22Rv1 (cell line): ENCODE measurements at regions not wholly inside any gene's neighbourhood (a gene's known extent, or its start where the extent isn't known, plus 50 kb on each side); places are given as distances from the start of the nearest gene placed in this dataset.
A peak's percentile ranks its signal among the peaks of the same experiment; 100 is the strongest.

ENCODE experiments used
- H3K27ac ChIP-seq: fragments of 450-650 bp; 2 replicates; pipeline ENCODE4 v1.5.1; 2017
- CTCF ChIP-seq: fragments of 450-650 bp; IDR thresholded peaks from 2 replicates; pipeline ENCODE4 v1.5.1; 2017; ENCODE audit warnings: mild to moderate bottlenecking
- ZFX ChIP-seq: fragments of 450-650 bp; IDR thresholded peaks from 2 replicates; pipeline ENCODE4 v1.6.1; 2017; ENCODE audit warnings: antibody characterized with exemption, borderline replicate concordance

GRCh38 chr4:167613381-167613780 is 379.1 kb upstream of the SPOCK3 start:
- TF ChIP-seq CTCF (no peak), ZFX (no peak)
- no peak overlapping the region for H3K27ac ChIP-seq

- no peak for TF ChIP-seq CTCF
- no peak for TF ChIP-seq ZFX
- H3K27ac ChIP-seq = no peak overlapping the region
These were observed 380.6 kb upstream of the SPOCK3 start for GRCh38 chr4:167614866-167615265.

- no peak for TF ChIP-seq ZFX
- no peak for TF ChIP-seq CTCF
- no peak overlapping the region for H3K27ac ChIP-seq
These were observed 382.2 kb upstream of the SPOCK3 start for GRCh38 chr4:167616476-167616875.

GRCh38 chr4:167622481-167623240 is 388.4 kb upstream of the SPOCK3 start:
- no peak for TF ChIP-seq ZFX
- TF ChIP-seq CTCF = peak; percentile 92
- H3K27ac ChIP-seq = no peak overlapping the region

GRCh38 chr4:167623241-167623572 is 388.9 kb upstream of the SPOCK3 start:
- no peak for TF ChIP-seq ZFX
- TF ChIP-seq CTCF = no peak
- H3K27ac ChIP-seq = no peak overlapping the region

GRCh38 chr4:167629272-167629671 is 395.0 kb upstream of the SPOCK3 start:
- TF ChIP-seq ZFX = no peak
- no peak for TF ChIP-seq CTCF
- no peak overlapping the region for H3K27ac ChIP-seq

GRCh38 chr4:167642250-167642649 is 408.0 kb upstream of the SPOCK3 start:
- H3K27ac ChIP-seq = no peak overlapping the region
- TF ChIP-seq ZFX (no peak), CTCF (no peak)
